Adrenal gland (tissue), 5 donors: ENCODE measurements at regions not wholly inside any gene's neighbourhood (a gene's known extent, or its start where the extent isn't known, plus 50 kb on each side); places are given as distances from the start of the nearest gene placed in this dataset.

ENCODE experiments used
- CTCF ChIP-seq, 6 experiments: fragments of 450-650 bp in 4 of 6; fragments of 200-600 bp in 2 of 6; sonication (generic) in 1 of 6; IDR thresholded peaks; 1 replicate in 5 of 6; 2 replicates in 1 of 6; pipeline versions ENCODE4 v1.5.1 to v1.8.0; 2016 to 2021; ENCODE audit warnings: antibody characterized with exemption in 6 of 6, mild to moderate bottlenecking in 2 of 6, moderate library complexity in 1 of 6
- POLR2A ChIP-seq, 2 donors: fragments of 450-650 bp; IDR thresholded peaks; one replicate each; pipeline ENCODE4 v1.6.1; 2017; ENCODE audit warnings: antibody characterized with exemption in 2 of 2, mild to moderate bottlenecking in 2 of 2, moderate library complexity in 1 of 2
- donor health status: DM: no; HTN: no; CAD: no.

GRCh38 chr19:16017138-16017490 lies 59.2 kb upstream of the TPM4 start:
- TF ChIP-seq CTCF (IDR thresholded peaks at IDR 0.05) (no peak), POLR2A (IDR thresholded peaks at IDR 0.05) (no peak)
